Ishikawa (cell line): ENCODE measurements at regions not wholly inside any gene's neighbourhood (a gene's known extent, or its start where the extent isn't known, plus 50 kb on each side); places are given as distances from the start of the nearest gene placed in this dataset.

Experiments used
- CEBPB ChIP-seq: IDR thresholded peaks from 2 replicates; pipeline ENCODE4 v1.6.1; 2012
- CREB1 ChIP-seq: IDR thresholded peaks from 2 replicates; pipeline ENCODE4 v1.6.1; 2012; ENCODE audit warnings: low read depth
- EGR1 ChIP-seq: IDR thresholded peaks from 2 replicates; pipeline ENCODE4 v1.6.1; 2012
- EP300 ChIP-seq: IDR thresholded peaks from 2 replicates; pipeline ENCODE4 v1.6.1; 2012; ENCODE audit warnings: borderline replicate concordance
- FOXM1 ChIP-seq: IDR thresholded peaks from 2 replicates; pipeline ENCODE4 v1.6.1; 2012; ENCODE audit warnings: low read depth, borderline replicate concordance
- NFIC ChIP-seq: IDR thresholded peaks from 2 replicates; pipeline ENCODE4 v1.6.1; 2012
- RAD21 ChIP-seq: IDR thresholded peaks from 2 replicates; pipeline ENCODE4 v1.6.1; 2012; ENCODE audit warnings: low read depth
- REST ChIP-seq: IDR thresholded peaks from 2 replicates; pipeline ENCODE4 v1.6.1; 2012; ENCODE audit warnings: low read depth, mild to moderate bottlenecking
- TAF1 ChIP-seq: IDR thresholded peaks from 2 replicates; pipeline ENCODE4 v1.6.1; 2012; ENCODE audit warnings: low read depth, mild to moderate bottlenecking
- TCF12 ChIP-seq: IDR thresholded peaks from 2 replicates; pipeline ENCODE4 v1.6.1; 2012; ENCODE audit warnings: low read depth
- TEAD4 ChIP-seq: IDR thresholded peaks from 2 replicates; pipeline ENCODE4 v1.6.1; 2012
- YY1 ChIP-seq: IDR thresholded peaks from 2 replicates; pipeline ENCODE4 v1.6.1; 2012; ENCODE audit warnings: low read depth
- ZBTB7A ChIP-seq: IDR thresholded peaks from 2 replicates; pipeline ENCODE4 v1.6.1; 2012; ENCODE audit warnings: low read depth
- TF ChIP-seq, protein P1 (sequence below): IDR thresholded peaks from 2 replicates; pipeline ENCODE4 v1.6.1; 2012
- TF ChIP-seq, protein P2 (sequence below): IDR thresholded peaks from 2 replicates; pipeline ENCODE4 v1.6.1; 2012

DNA sequence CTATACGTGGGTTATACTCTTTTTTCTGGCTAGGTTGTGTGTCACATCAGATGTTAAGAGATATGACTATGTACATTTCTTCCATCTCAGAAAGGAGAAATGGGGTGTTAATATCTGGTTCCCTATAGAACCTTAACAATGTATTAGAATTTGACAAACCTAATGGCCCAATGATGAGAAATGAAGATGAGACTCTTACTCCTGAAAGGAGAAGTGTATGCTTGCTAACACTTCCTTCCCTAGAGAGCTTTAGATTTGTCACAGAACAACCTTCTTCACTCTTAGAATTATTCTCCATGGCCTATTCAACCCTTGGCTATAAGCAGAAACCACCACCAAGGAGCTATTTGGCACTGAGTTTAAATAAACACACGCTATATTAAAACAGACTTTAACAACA lies 839.6 kb downstream of the GALC start:
- no peak for TF ChIP-seq TCF12
- no peak for TF ChIP-seq RAD21
- TF ChIP-seq CREB1: no peak
- no peak for TF ChIP-seq EP300
- no peak for TF ChIP-seq FOXM1
- TF ChIP-seq, protein P1, sequence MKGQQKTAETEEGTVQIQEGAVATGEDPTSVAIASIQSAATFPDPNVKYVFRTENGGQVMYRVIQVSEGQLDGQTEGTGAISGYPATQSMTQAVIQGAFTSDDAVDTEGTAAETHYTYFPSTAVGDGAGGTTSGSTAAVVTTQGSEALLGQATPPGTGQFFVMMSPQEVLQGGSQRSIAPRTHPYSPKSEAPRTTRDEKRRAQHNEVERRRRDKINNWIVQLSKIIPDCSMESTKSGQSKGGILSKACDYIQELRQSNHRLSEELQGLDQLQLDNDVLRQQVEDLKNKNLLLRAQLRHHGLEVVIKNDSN: no peak
- TF ChIP-seq, protein P2, sequence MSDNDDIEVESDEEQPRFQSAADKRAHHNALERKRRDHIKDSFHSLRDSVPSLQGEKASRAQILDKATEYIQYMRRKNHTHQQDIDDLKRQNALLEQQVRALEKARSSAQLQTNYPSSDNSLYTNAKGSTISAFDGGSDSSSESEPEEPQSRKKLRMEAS: no peak
- TF ChIP-seq EGR1: no peak
- TF ChIP-seq REST: no peak
- TF ChIP-seq YY1: no peak
- TF ChIP-seq TEAD4: no peak
- no peak for TF ChIP-seq NFIC
- TF ChIP-seq ZBTB7A: no peak

DNA sequence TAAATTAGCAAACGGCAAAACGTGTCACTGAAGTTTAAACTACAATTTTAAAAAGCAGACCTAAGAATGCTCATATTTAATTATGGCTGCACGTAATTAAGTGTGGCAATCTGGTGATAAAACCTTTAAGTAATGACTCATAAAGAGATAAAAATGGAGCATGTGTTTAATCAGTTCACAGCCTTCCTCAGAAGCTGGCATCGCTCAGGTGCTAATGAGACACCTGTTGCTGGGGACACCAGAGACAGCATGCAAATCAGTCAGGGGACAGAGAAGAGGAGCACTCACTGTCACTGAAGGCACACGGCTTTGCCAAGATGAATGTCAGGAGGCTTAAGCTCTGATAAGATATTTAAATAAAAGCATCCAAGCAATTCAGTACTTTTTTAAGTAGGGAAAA lies 840.3 kb downstream of the GALC start:
- TF ChIP-seq RAD21: no peak
- no peak for TF ChIP-seq CREB1
- no peak for TF ChIP-seq EGR1
- no peak for TF ChIP-seq YY1
- TF ChIP-seq EP300: no peak
- no peak for TF ChIP-seq FOXM1
- TF ChIP-seq CEBPB: no peak

- TF ChIP-seq CREB1: no peak
- TF ChIP-seq FOXM1: no peak
- no peak for TF ChIP-seq YY1
- no peak for TF ChIP-seq TAF1
- TF ChIP-seq REST: no peak
- TF ChIP-seq EGR1: no peak
- TF ChIP-seq, protein P2: no peak
- TF ChIP-seq ZBTB7A: no peak
- TF ChIP-seq CEBPB: no peak
- TF ChIP-seq TCF12: no peak
- no peak for TF ChIP-seq EP300
- no peak for TF ChIP-seq TEAD4
- TF ChIP-seq, protein P1: no peak
- no peak for TF ChIP-seq NFIC
- TF ChIP-seq RAD21: no peak
Observed at GRCh38 chr14:87149583-87150354, 843.2 kb downstream of the GALC start.

DNA sequence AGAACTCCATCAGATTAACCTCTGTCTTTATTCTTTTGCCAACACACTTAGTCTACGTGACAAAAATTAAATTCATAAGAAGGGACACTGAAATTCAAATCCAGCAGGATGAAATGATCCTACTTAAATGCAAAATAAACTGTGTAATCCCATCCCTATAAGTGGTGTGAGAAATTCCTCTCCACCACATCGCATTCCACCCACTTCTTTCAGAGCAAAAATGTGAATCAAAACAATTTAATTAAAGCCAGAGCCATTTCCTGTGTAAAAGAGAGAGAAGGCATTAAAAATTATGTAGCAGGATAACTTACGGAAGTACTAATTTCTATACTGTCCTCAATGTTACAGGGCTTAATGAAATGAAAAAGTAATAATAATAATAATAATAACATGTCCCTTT lies 844.3 kb downstream of the GALC start:
- TF ChIP-seq FOXM1 (no peak), CEBPB (no peak), EP300 (no peak), TEAD4 (no peak), YY1 (no peak), REST (no peak), EGR1 (no peak), NFIC (no peak), ZBTB7A (no peak), TAF1 (no peak), TCF12 (no peak)
- TF ChIP-seq, protein P2: no peak
- TF ChIP-seq, protein P1: no peak
